ENCODE measurements at regions not wholly inside any gene's neighbourhood (a gene's known extent, or its start where the extent isn't known, plus 50 kb on each side); places are given as distances from the start of the nearest gene placed in this dataset.

GRCh38 chr2:22882011-22882410 lies 503.0 kb upstream of the KLHL29 start:
- Histone ChIP-seq H3K4me1 (no peaks in the 10 kb centered on the region), H3K27me3 (no peaks in the 10 kb centered on the region), H3K36me3 (no peaks in the 10 kb centered on the region), H3K9me3 (no peaks in the 10 kb centered on the region), H3K4me3 (no peak overlapping the region), H3K27ac (no peak overlapping the region)
- intact Hi-C loops (cut with DNase I) = no loop called here
- DNase-seq (ENCODE audit: extremely low spot score in 2 of 2) = no peak
- TF ChIP-seq POLR2AphosphoS5 (IDR thresholded peaks at IDR 0.05; ENCODE audit: insufficient read depth in 1 of 2, low read depth in 1 of 2) (no peak), CTCF (IDR thresholded peaks at IDR 0.05) (no peak), POLR2A (IDR thresholded peaks at IDR 0.05) (no peak)

- DNase-seq (ENCODE audit: extremely low spot score in 2 of 2) = no peak
- H3K36me3 ChIP-seq = no peaks in the 10 kb centered on the region
- H3K27ac ChIP-seq = no peak overlapping the region
- no peak overlapping the region for H3K4me3 ChIP-seq
- no peaks in the 10 kb centered on the region for H3K4me1 ChIP-seq
- H3K27me3 ChIP-seq = no peaks in the 10 kb centered on the region
- TF ChIP-seq POLR2A (IDR thresholded peaks at IDR 0.05) (no peak), CTCF (IDR thresholded peaks at IDR 0.05) (no peak), POLR2AphosphoS5 (IDR thresholded peaks at IDR 0.05; ENCODE audit: insufficient read depth in 1 of 2, low read depth in 1 of 2) (no peak)
- H3K9me3 ChIP-seq = no peaks in the 10 kb centered on the region
- intact Hi-C loops (cut with DNase I) = no loop called here
Observed at GRCh38 chr2:22882643-22883042, 502.3 kb upstream of the KLHL29 start.

- TF ChIP-seq POLR2A (IDR thresholded peaks at IDR 0.05) (no peak), CTCF (IDR thresholded peaks at IDR 0.05) (no peak), POLR2AphosphoS5 (IDR thresholded peaks at IDR 0.05; ENCODE audit: insufficient read depth in 1 of 2, low read depth in 1 of 2) (no peak)
- H3K4me1 ChIP-seq = no peaks in the 10 kb centered on the region
- DNase-seq (ENCODE audit: extremely low spot score in 2 of 2) = peak in 1 of 2 donors; percentile 49
- H3K36me3 ChIP-seq = no peaks in the 10 kb centered on the region
- no peaks in the 10 kb centered on the region for H3K9me3 ChIP-seq
- H3K27me3 ChIP-seq = no peaks in the 10 kb centered on the region
- no peak overlapping the region for H3K4me3 ChIP-seq
- intact Hi-C loops (cut with DNase I) = no loop called here
- H3K27ac ChIP-seq = no peak overlapping the region
Observed at GRCh38 chr2:22883054-22883453, 501.9 kb upstream of the KLHL29 start.

GRCh38 chr2:22885245-22885644 lies 499.7 kb upstream of the KLHL29 start:
- no peak for TF ChIP-seq CTCF (IDR thresholded peaks at IDR 0.05)
- no peak for TF ChIP-seq POLR2A (IDR thresholded peaks at IDR 0.05)
- TF ChIP-seq POLR2AphosphoS5 (IDR thresholded peaks at IDR 0.05; ENCODE audit: insufficient read depth in 1 of 2, low read depth in 1 of 2) = no peak
- no peak for DNase-seq (ENCODE audit: extremely low spot score in 2 of 2)
- H3K27ac ChIP-seq = no peak overlapping the region
- H3K36me3 ChIP-seq = no peaks in the 10 kb centered on the region
- no peaks in the 10 kb centered on the region for H3K4me1 ChIP-seq
- no peaks in the 10 kb centered on the region for H3K9me3 ChIP-seq
- H3K27me3 ChIP-seq = no peaks in the 10 kb centered on the region
- intact Hi-C loops (cut with DNase I) = no loop called here
- no peak overlapping the region for H3K4me3 ChIP-seq

GRCh38 chr2:22887426-22887825 lies 497.6 kb upstream of the KLHL29 start:
- H3K27me3 ChIP-seq = no peaks in the 10 kb centered on the region
- intact Hi-C loops (cut with DNase I) = no loop called here
- H3K4me1 ChIP-seq = no peaks in the 10 kb centered on the region
- no peak overlapping the region for H3K27ac ChIP-seq
- peak in 1 of 2 donors; percentile 70 for DNase-seq (ENCODE audit: extremely low spot score in 2 of 2)
- no peaks in the 10 kb centered on the region for H3K9me3 ChIP-seq
- TF ChIP-seq POLR2A (IDR thresholded peaks at IDR 0.05) (no peak), POLR2AphosphoS5 (IDR thresholded peaks at IDR 0.05; ENCODE audit: insufficient read depth in 1 of 2, low read depth in 1 of 2) (no peak), CTCF (IDR thresholded peaks at IDR 0.05) (no peak)
- no peaks in the 10 kb centered on the region for H3K36me3 ChIP-seq
- no peak overlapping the region for H3K4me3 ChIP-seq

All from vagina (tissue), 2 donors.